Activated naive CD4-positive, alpha-beta T cell treated with anti-CD3 and anti-CD28 coated beads, Interleukin-2, amount 50 U/mL, for 16 hours (primary cell): ENCODE measurements at regions not wholly inside any gene's neighbourhood (a gene's known extent, or its start where the extent isn't known, plus 50 kb on each side); places are given as distances from the start of the nearest gene placed in this dataset.
"Not testable (repeated sequence)": the region's sequence is repeated elsewhere in the genome, so short reads cannot be mapped to it uniquely, and the experiment has no call there.

ENCODE experiments used
- DNase-seq: peaks from one replicate; pipeline ENCODE4 v3.0.0-alpha.2; 2020

GRCh38 chr18:22044474-22045220 is 124.7 kb upstream of the GATA6 start:
- no peak for DNase-seq

- DNase-seq = no peak
Observed at GRCh38 chr18:22045221-22045918, 124.0 kb upstream of the GATA6 start.

GRCh38 chr18:22046473-22046872 is 122.9 kb upstream of the GATA6 start:
- DNase-seq = no peak

GRCh38 chr18:22047485-22047884 is 121.9 kb upstream of the GATA6 start:
- no peak for DNase-seq

GRCh38 chr18:22048221-22048620 is 121.2 kb upstream of the GATA6 start:
- no peak for DNase-seq

GRCh38 chr18:22048932-22049615 is 120.3 kb upstream of the GATA6 start:
- no peak for DNase-seq

GRCh38 chr18:22052405-22053105 is 116.8 kb upstream of the GATA6 start:
- no peak for DNase-seq

GRCh38 chr18:22055466-22056238 is 113.7 kb upstream of the GATA6 start:
- no peak for DNase-seq

GRCh38 chr18:22056950-22057349 is 112.4 kb upstream of the GATA6 start:
- no peak for DNase-seq

GRCh38 chr18:22057908-22058527 is 111.4 kb upstream of the GATA6 start:
- DNase-seq = no peak

- DNase-seq = no peak
Observed at GRCh38 chr18:22060361-22060760, 109.0 kb upstream of the GATA6 start.

- DNase-seq = no peak
Observed at GRCh38 chr18:22063102-22063501, 106.3 kb upstream of the GATA6 start.

GRCh38 chr18:22063672-22064071 is 105.7 kb upstream of the GATA6 start:
- DNase-seq = no peak

- DNase-seq = no peak
Observed at GRCh38 chr18:22064581-22064980, 104.8 kb upstream of the GATA6 start.

- DNase-seq = no peak
Observed at GRCh38 chr18:22065311-22065710, 104.1 kb upstream of the GATA6 start.

- DNase-seq = no peak
Observed at GRCh38 chr18:22066083-22066485, 103.3 kb upstream of the GATA6 start.

- DNase-seq = no peak
Observed at GRCh38 chr18:22067109-22067508, 102.3 kb upstream of the GATA6 start.

- DNase-seq = no peak
Observed at GRCh38 chr18:22067682-22068081, 101.7 kb upstream of the GATA6 start.

GRCh38 chr18:22068784-22069183 is 100.6 kb upstream of the GATA6 start:
- not testable (repeated sequence) for DNase-seq

- no peak for DNase-seq
Observed at GRCh38 chr18:22069916-22070315, 99.5 kb upstream of the GATA6 start.

GRCh38 chr18:22073411-22073810 is 96.0 kb upstream of the GATA6 start:
- no peak for DNase-seq
